ENCODE measurements at regions not wholly inside any gene's neighbourhood (a gene's known extent, or its start where the extent isn't known, plus 50 kb on each side); places are given as distances from the start of the nearest gene placed in this dataset.

- TF ChIP-seq CTCF (IDR thresholded peaks at IDR 0.05) (no peak), GABPB1 (CRISPR knock-in tag; IDR thresholded peaks at IDR 0.05) (no peak)
Observed at GRCh38 chrX:2629316-2630007, 61.6 kb upstream of the CD99 start.

All from WTC11 (cell line).